SK-N-SH treated with all-trans-retinoic acid at 6 μM for 48 hours (cell line): ENCODE measurements at regions not wholly inside any gene's neighbourhood (a gene's known extent, or its start where the extent isn't known, plus 50 kb on each side); places are given as distances from the start of the nearest gene placed in this dataset.

Source experiments
- ATAC-seq: fragments of 200-7000 bp; cut with Tn5 transposase; 3 replicates; pipeline ENCODE4 v1.9.1; 2020; ENCODE audit warnings: mild to moderate bottlenecking, moderate library complexity
- ARNTL ChIP-seq: fragments of 450-650 bp; formaldehyde crosslinking; IDR thresholded peaks from 2 replicates; pipeline ENCODE4 v1.5.0; 2020; ENCODE audit warnings: low read depth, mild to moderate bottlenecking, moderate library complexity, borderline replicate concordance
- BACH2 ChIP-seq: fragments of 250-450 bp; sonication (Bioruptor Pico); IDR thresholded peaks from 2 replicates; pipeline ENCODE4 v1.9.0; 2021; ENCODE audit warnings: mild to moderate bottlenecking, borderline replicate concordance
- CSDC2 ChIP-seq: fragments of 250-450 bp; sonication (Bioruptor Pico); IDR thresholded peaks from 2 replicates; pipeline ENCODE4 v1.5.0; 2020; ENCODE audit warnings: mild to moderate bottlenecking, moderate library complexity
- GLIS3 ChIP-seq: fragments of 250-450 bp; sonication (Bioruptor Pico); IDR thresholded peaks from 2 replicates; pipeline ENCODE4 v1.5.0; 2020; ENCODE audit warnings: mild to moderate bottlenecking, moderate library complexity
- ISL1 ChIP-seq: fragments of 250-450 bp; sonication (Bioruptor Pico); IDR thresholded peaks from 2 replicates; pipeline ENCODE4 v2.1.2; 2022; ENCODE audit warnings: mild to moderate bottlenecking, moderate library complexity
- OSR1 ChIP-seq: fragments of 250-450 bp; sonication (Bioruptor Pico); IDR thresholded peaks from 2 replicates; pipeline ENCODE4 v1.8.0; 2022; ENCODE audit warnings: moderate library complexity, mild to moderate bottlenecking, inconsistent platforms
- PPARA ChIP-seq: fragments of 250-450 bp; sonication (Bioruptor Pico); IDR thresholded peaks from 2 replicates; pipeline ENCODE4 v1.5.0; 2020; ENCODE audit warnings: mild to moderate bottlenecking, borderline replicate concordance
- RARB ChIP-seq: fragments of 250-450 bp; sonication (Bioruptor Pico); IDR thresholded peaks from 2 replicates; pipeline ENCODE4 v1.8.0; 2021; ENCODE audit warnings: mild to moderate bottlenecking, moderate library complexity
- SNAI2 ChIP-seq: fragments of 250-450 bp; sonication (Bioruptor Pico); IDR thresholded peaks from 2 replicates; pipeline ENCODE4 v1.5.0; 2020; ENCODE audit warnings: mild to moderate bottlenecking, moderate library complexity
- TCF4 ChIP-seq: fragments of 250-450 bp; sonication (Bioruptor Pico); IDR thresholded peaks from 2 replicates; pipeline ENCODE4 v1.8.0; 2021; ENCODE audit warnings: mild to moderate bottlenecking, moderate library complexity, borderline replicate concordance
- TOX ChIP-seq: fragments of 250-450 bp; sonication (Bioruptor Pico); IDR thresholded peaks from 2 replicates; pipeline ENCODE4 v1.8.0; 2021; ENCODE audit warnings: mild to moderate bottlenecking, moderate library complexity, borderline replicate concordance
- ZC3H10 ChIP-seq: fragments of 250-450 bp; sonication (Bioruptor Pico); IDR thresholded peaks from 2 replicates; pipeline ENCODE4 v1.5.1; 2021; ENCODE audit warnings: mild to moderate bottlenecking, moderate library complexity
- ZFP3 ChIP-seq: fragments of 250-450 bp; sonication (Bioruptor Pico); IDR thresholded peaks from 2 replicates; pipeline ENCODE4 v1.5.0; 2020; ENCODE audit warnings: mild to moderate bottlenecking, moderate library complexity
- ZFP30 ChIP-seq: fragments of 450-650 bp; formaldehyde crosslinking; IDR thresholded peaks from 2 replicates; pipeline ENCODE4 v1.5.0; 2022; ENCODE audit warnings: mild to moderate bottlenecking, moderate library complexity
- ZNF565 ChIP-seq: fragments of 450-650 bp; formaldehyde crosslinking; conservative IDR thresholded peaks from 2 replicates; pipeline ENCODE4 v1.5.0; 2020; ENCODE audit warnings: low read depth, mild to moderate bottlenecking, moderate library complexity
- ZNF70 ChIP-seq: fragments of 450-650 bp; formaldehyde crosslinking; IDR thresholded peaks from 2 replicates; pipeline ENCODE4 v1.5.0; 2020; ENCODE audit warnings: mild to moderate bottlenecking, moderate library complexity
- ZNF8 ChIP-seq: fragments of 450-650 bp; formaldehyde crosslinking; IDR thresholded peaks from 2 replicates; pipeline ENCODE4 v1.5.0; 2020; ENCODE audit warnings: mild to moderate bottlenecking, moderate library complexity
- TF ChIP-seq, protein P1 (sequence below): fragments of 250-450 bp; sonication (Bioruptor Pico); IDR thresholded peaks from 2 replicates; pipeline ENCODE4 v1.8.0; 2021; ENCODE audit warnings: low read depth, mild to moderate bottlenecking, moderate library complexity, borderline replicate concordance
- TF ChIP-seq, protein P2 (sequence below): fragments of 250-450 bp; sonication (Bioruptor Pico); IDR thresholded peaks from 2 replicates; pipeline ENCODE4 v1.5.0; 2020; ENCODE audit warnings: mild to moderate bottlenecking, moderate library complexity
- TF ChIP-seq, protein P3 (sequence below): fragments of 250-450 bp; sonication (Bioruptor Pico); IDR thresholded peaks from 2 replicates; pipeline ENCODE4 v1.5.1; 2021; ENCODE audit warnings: mild to moderate bottlenecking, moderate library complexity

DNA sequence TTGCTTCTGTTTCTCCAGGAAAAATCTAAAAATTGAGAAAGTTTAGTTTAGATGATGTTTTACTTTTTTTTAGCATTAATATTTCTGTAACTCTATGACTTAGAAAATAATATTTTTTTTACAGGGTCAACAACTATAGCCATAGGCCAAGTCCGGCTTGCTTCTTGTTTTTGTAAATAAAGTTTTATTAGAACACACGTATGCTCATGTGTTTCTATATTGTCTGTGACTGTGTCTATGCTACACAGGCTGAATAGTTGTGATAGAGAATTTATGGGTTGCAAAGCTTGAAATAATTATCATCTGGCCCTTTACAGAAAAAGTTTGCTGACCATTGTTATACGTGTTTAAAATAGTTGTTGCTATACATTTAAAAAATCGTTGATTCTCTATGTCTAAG is 399.2 kb downstream of the EPM2A start:
- no peak for ATAC-seq

DNA sequence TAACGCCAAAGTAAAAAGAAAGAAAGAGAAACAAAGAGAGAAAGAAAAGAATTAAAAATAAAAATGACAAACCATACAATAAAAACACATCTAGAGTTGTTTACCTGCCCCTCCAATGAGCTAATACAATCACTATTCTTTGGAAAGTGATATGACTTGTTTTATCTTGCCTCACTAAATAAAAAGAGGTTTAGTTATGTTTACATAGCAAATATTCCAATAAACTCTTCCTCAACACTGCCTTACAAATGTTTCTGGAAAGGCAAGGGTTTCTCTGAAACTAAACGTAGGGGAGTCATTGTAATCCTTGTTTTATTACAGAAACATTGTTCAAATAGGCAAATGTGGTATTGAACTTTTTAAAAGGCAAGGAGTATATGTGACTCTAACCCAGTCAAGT is 396.2 kb downstream of the EPM2A start:
- TF ChIP-seq GLIS3 (CRISPR knock-in tag), result no peak
- TF ChIP-seq ZNF70 (CRISPR knock-in tag), result no peak
- TF ChIP-seq ZNF565, result no peak
- no peak for TF ChIP-seq RARB (CRISPR knock-in tag)
- TF ChIP-seq OSR1 (CRISPR knock-in tag), result no peak
- TF ChIP-seq, protein P1, sequence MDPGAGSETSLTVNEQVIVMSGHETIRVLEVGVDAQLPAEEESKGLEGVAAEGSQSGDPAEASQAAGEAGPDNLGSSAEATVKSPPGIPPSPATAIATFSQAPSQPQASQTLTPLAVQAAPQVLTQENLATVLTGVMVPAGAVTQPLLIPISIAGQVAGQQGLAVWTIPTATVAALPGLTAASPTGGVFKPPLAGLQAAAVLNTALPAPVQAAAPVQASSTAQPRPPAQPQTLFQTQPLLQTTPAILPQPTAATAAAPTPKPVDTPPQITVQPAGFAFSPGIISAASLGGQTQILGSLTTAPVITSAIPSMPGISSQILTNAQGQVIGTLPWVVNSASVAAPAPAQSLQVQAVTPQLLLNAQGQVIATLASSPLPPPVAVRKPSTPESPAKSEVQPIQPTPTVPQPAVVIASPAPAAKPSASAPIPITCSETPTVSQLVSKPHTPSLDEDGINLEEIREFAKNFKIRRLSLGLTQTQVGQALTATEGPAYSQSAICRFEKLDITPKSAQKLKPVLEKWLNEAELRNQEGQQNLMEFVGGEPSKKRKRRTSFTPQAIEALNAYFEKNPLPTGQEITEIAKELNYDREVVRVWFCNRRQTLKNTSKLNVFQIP (CRISPR knock-in tag), result no peak
- TF ChIP-seq ARNTL (CRISPR knock-in tag), result no peak
- no peak for TF ChIP-seq ISL1
- TF ChIP-seq, protein P2, sequence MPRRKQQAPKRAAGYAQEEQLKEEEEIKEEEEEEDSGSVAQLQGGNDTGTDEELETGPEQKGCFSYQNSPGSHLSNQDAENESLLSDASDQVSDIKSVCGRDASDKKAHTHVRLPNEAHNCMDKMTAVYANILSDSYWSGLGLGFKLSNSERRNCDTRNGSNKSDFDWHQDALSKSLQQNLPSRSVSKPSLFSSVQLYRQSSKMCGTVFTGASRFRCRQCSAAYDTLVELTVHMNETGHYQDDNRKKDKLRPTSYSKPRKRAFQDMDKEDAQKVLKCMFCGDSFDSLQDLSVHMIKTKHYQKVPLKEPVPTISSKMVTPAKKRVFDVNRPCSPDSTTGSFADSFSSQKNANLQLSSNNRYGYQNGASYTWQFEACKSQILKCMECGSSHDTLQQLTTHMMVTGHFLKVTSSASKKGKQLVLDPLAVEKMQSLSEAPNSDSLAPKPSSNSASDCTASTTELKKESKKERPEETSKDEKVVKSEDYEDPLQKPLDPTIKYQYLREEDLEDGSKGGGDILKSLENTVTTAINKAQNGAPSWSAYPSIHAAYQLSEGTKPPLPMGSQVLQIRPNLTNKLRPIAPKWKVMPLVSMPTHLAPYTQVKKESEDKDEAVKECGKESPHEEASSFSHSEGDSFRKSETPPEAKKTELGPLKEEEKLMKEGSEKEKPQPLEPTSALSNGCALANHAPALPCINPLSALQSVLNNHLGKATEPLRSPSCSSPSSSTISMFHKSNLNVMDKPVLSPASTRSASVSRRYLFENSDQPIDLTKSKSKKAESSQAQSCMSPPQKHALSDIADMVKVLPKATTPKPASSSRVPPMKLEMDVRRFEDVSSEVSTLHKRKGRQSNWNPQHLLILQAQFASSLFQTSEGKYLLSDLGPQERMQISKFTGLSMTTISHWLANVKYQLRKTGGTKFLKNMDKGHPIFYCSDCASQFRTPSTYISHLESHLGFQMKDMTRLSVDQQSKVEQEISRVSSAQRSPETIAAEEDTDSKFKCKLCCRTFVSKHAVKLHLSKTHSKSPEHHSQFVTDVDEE (CRISPR knock-in tag), result no peak
- no peak for TF ChIP-seq ZFP3
- TF ChIP-seq, protein P3, sequence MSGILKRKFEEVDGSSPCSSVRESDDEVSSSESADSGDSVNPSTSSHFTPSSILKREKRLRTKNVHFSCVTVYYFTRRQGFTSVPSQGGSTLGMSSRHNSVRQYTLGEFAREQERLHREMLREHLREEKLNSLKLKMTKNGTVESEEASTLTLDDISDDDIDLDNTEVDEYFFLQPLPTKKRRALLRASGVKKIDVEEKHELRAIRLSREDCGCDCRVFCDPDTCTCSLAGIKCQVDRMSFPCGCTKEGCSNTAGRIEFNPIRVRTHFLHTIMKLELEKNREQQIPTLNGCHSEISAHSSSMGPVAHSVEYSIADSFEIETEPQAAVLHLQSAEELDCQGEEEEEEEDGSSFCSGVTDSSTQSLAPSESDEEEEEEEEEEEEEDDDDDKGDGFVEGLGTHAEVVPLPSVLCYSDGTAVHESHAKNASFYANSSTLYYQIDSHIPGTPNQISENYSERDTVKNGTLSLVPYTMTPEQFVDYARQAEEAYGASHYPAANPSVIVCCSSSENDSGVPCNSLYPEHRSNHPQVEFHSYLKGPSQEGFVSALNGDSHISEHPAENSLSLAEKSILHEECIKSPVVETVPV (CRISPR knock-in tag), result no peak
- no peak for TF ChIP-seq ZC3H10 (CRISPR knock-in tag)
- ATAC-seq, result no peak

More for the DNA sequence above, 399.2 kb downstream of the EPM2A start:
- no peak for TF ChIP-seq SNAI2
- no peak for TF ChIP-seq ZNF8
- no peak for TF ChIP-seq BACH2 (CRISPR knock-in tag)
- TF ChIP-seq CSDC2 (CRISPR knock-in tag), result no peak
- TF ChIP-seq, protein P3 (CRISPR knock-in tag), result no peak
- TF ChIP-seq TOX (CRISPR knock-in tag), result no peak
- TF ChIP-seq PPARA, result no peak
- TF ChIP-seq, protein P2 (CRISPR knock-in tag), result no peak

DNA sequence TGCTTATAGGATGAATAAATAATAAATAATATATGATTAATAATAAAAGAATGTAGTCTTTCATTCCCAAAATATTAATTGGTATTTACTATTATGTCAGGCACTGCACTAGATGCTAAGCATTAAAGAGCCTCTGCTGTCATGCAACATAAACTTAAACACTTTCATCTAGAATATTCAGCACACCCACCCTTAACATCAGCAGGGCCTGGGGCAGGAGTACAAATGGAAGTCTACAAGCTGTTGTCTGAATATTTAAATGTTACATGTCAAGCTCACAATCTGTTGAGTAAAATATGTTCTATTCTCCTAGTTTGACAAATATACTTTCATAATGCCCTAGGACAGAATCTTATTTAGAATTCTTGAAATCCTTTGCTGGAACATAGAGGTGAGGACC is 395.1 kb downstream of the EPM2A start:
- no peak for ATAC-seq
- TF ChIP-seq TCF4 (CRISPR knock-in tag) (no peak), ZFP30 (CRISPR knock-in tag) (no peak), RARB (CRISPR knock-in tag) (no peak), CSDC2 (CRISPR knock-in tag) (no peak), OSR1 (CRISPR knock-in tag) (no peak), SNAI2 (no peak), GLIS3 (CRISPR knock-in tag) (no peak), BACH2 (CRISPR knock-in tag) (no peak), ZFP3 (no peak), ZNF70 (CRISPR knock-in tag) (no peak)
- TF ChIP-seq, protein P2 (CRISPR knock-in tag), result no peak
